ENCODE measurements at regions not wholly inside any gene's neighbourhood (a gene's known extent, or its start where the extent isn't known, plus 50 kb on each side); places are given as distances from the start of the nearest gene placed in this dataset.

DNA sequence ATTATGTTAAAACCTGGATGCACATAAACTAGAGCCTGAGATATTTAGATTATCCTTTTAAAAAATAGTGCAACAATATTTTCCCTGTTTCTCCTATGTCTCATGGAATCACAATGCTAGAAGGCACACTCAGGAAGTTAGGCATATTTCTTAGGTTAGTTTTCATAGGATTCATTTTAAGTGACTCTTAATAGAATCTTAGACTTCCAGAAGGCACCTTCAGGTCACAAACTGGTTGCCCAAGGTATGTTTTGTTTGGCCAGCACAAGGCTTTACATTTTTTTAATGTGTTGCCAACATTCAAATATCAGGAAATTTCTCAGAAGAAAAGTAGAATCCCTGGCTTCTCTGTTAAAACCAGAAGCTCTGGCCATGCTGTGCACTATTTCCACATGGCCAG lies 129.3 kb downstream of the LNPK start:
- Histone ChIP-seq H3K9ac (ENCODE audit: low read length in 3 of 3) (no peak overlapping the region), H3K36me3 (ENCODE audit: control insufficient read depth in 2 of 3, insufficient read depth in 3 of 3, low read length in 3 of 3) (no peaks in the 10 kb centered on the region), H3K27me3 (ENCODE audit: control insufficient read depth, insufficient read depth, low read length) (no peaks in the 10 kb centered on the region), H3K4me1 (ENCODE audit: control insufficient read depth in 2 of 3, insufficient read depth in 2 of 3, low read depth in 1 of 3, low read length in 3 of 3) (no peaks in the 10 kb centered on the region), H3K4me3 (ENCODE audit: low read length in 3 of 3) (no peak overlapping the region), H3K9me3 (ENCODE audit: control insufficient read depth in 2 of 3, insufficient read depth in 1 of 3, low read length in 3 of 3) (peaks cover 0 to 2% (median 0%) of the 10 kb centered on the region in 3 donors), H3K27ac (ENCODE audit: low read depth in 2 of 2, low read length in 2 of 2) (no peak overlapping the region)
- intact Hi-C loops (cut with DNase I), result no loop called here
- DNase-seq (no peak), FAIRE-seq (no peak)
- TF ChIP-seq CTCF (IDR thresholded peaks at IDR 0.05; ENCODE audit: borderline replicate concordance, extremely low read depth, insufficient read depth), result no peak

GRCh38 chr2:175872005-175872348 lies 130.1 kb downstream of the LNPK start:
- no peak for DNase-seq
- intact Hi-C loops (cut with DNase I), result no loop called here
- H3K27me3 ChIP-seq (ENCODE audit: control insufficient read depth, insufficient read depth, low read length), result no peaks in the 10 kb centered on the region
- no peak overlapping the region for H3K4me3 ChIP-seq (ENCODE audit: low read length in 3 of 3)
- no peak overlapping the region for H3K9ac ChIP-seq (ENCODE audit: low read length in 3 of 3)
- no peak overlapping the region for H3K27ac ChIP-seq (ENCODE audit: low read depth in 2 of 2, low read length in 2 of 2)
- H3K36me3 ChIP-seq (ENCODE audit: control insufficient read depth in 2 of 3, insufficient read depth in 3 of 3, low read length in 3 of 3), result no peaks in the 10 kb centered on the region
- TF ChIP-seq CTCF (IDR thresholded peaks at IDR 0.05; ENCODE audit: borderline replicate concordance, extremely low read depth, insufficient read depth), result no peak
- H3K9me3 ChIP-seq (ENCODE audit: control insufficient read depth in 2 of 3, insufficient read depth in 1 of 3, low read length in 3 of 3), result peaks cover 0 to 2% (median 0%) of the 10 kb centered on the region in 3 donors
- no peaks in the 10 kb centered on the region for H3K4me1 ChIP-seq (ENCODE audit: control insufficient read depth in 2 of 3, insufficient read depth in 2 of 3, low read depth in 1 of 3, low read length in 3 of 3)
- FAIRE-seq, result no peak

DNA sequence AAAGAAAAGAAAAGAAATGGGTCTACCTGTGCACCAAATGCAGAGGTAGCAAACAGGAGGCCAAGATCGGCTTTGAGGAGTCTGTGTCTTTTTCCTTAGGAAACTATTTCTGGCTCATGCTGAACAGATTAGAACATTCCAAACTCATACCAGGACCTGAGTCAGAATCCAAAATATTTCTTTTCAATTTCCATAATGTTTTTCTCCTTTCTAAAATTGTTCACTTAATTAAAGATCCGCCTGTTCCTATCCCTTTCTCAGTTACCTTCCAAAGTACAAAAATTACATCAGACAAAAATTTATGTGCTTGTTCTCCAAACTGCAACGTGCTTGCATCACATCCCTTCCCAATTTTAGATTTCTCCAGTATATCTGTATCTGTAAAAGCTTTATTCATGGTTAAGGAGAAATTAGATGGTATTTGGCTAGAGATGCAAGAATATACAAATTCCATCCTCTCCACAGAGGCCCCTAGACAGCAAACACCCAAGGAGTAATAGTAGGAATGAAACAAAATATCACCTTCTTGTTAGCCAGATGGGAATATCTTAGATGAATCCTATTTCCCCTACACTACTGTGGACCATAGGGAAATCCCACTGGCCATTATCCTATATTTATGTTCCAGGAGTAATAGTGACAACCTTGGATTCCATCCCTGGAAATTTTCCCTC lies 130.6 kb downstream of the LNPK start:
- intact Hi-C loops (cut with DNase I), result no loop called here
- H3K4me1 ChIP-seq (ENCODE audit: control insufficient read depth in 2 of 3, insufficient read depth in 2 of 3, low read depth in 1 of 3, low read length in 3 of 3), result no peaks in the 10 kb centered on the region
- no peak for FAIRE-seq

More for the DNA sequence above, 130.6 kb downstream of the LNPK start:
- Histone ChIP-seq H3K36me3 (ENCODE audit: control insufficient read depth in 2 of 3, insufficient read depth in 3 of 3, low read length in 3 of 3) (no peaks in the 10 kb centered on the region), H3K9ac (ENCODE audit: low read length in 3 of 3) (no peak overlapping the region), H3K4me3 (ENCODE audit: low read length in 3 of 3) (no peak overlapping the region), H3K9me3 (ENCODE audit: control insufficient read depth in 2 of 3, insufficient read depth in 1 of 3, low read length in 3 of 3) (peaks cover 0 to 2% (median 0%) of the 10 kb centered on the region in 3 donors), H3K27me3 (ENCODE audit: control insufficient read depth, insufficient read depth, low read length) (no peaks in the 10 kb centered on the region), H3K27ac (ENCODE audit: low read depth in 2 of 2, low read length in 2 of 2) (no peak overlapping the region)
- TF ChIP-seq CTCF (IDR thresholded peaks at IDR 0.05; ENCODE audit: borderline replicate concordance, extremely low read depth, insufficient read depth), result no peak
- no peak for DNase-seq

Data from kidney (tissue), 13 donors.